GM04504 (cell line): ENCODE measurements at regions not wholly inside any gene's neighbourhood (a gene's known extent, or its start where the extent isn't known, plus 50 kb on each side); places are given as distances from the start of the nearest gene placed in this dataset.

Source experiments
- DNase-seq: peaks from one replicate; pipeline ENCODE4 v3.0.0-alpha.2; 2012; ENCODE audit warnings: low read depth

- DNase-seq = no peak
These were observed 193.7 kb downstream of the TTC39B start for GRCh38 chr9:15113288-15113687.

- no peak for DNase-seq
These were observed 195.9 kb downstream of the TTC39B start for GRCh38 chr9:15111071-15111470.

GRCh38 chr9:15104826-15105420, 194.7 kb upstream of the FREM1 start:
- peak; percentile 7 for DNase-seq

- no peak for DNase-seq
These were observed 193.1 kb upstream of the FREM1 start for GRCh38 chr9:15103290-15103689.

- DNase-seq = no peak
These were observed 190.9 kb upstream of the FREM1 start for GRCh38 chr9:15101095-15101494.

- no peak for DNase-seq
These were observed 190.3 kb upstream of the FREM1 start for GRCh38 chr9:15100571-15100970.

- DNase-seq = no peak
These were observed 186.7 kb upstream of the FREM1 start for GRCh38 chr9:15096972-15097371.

GRCh38 chr9:15086778-15087324, 176.6 kb upstream of the FREM1 start:
- peak; percentile 49 for DNase-seq

GRCh38 chr9:15086156-15086763, 176.0 kb upstream of the FREM1 start:
- no peak for DNase-seq

- no peak for DNase-seq
These were observed 171.0 kb upstream of the FREM1 start for GRCh38 chr9:15081021-15081753.

- DNase-seq = no peak
These were observed 170.2 kb upstream of the FREM1 start for GRCh38 chr9:15080401-15080800.

- no peak for DNase-seq
These were observed 169.8 kb upstream of the FREM1 start for GRCh38 chr9:15079989-15080388.

- no peak for DNase-seq
These were observed 167.9 kb upstream of the FREM1 start for GRCh38 chr9:15077946-15078729.

- DNase-seq = no peak
These were observed 163.4 kb upstream of the FREM1 start for GRCh38 chr9:15073620-15074019.

- DNase-seq = no peak
These were observed 160.5 kb upstream of the FREM1 start for GRCh38 chr9:15070716-15071115.

- no peak for DNase-seq
These were observed 158.9 kb upstream of the FREM1 start for GRCh38 chr9:15069106-15069505.

GRCh38 chr9:15068261-15068660, 158.0 kb upstream of the FREM1 start:
- no peak for DNase-seq

GRCh38 chr9:15059003-15059402, 148.8 kb upstream of the FREM1 start:
- DNase-seq = no peak

- no peak for DNase-seq
These were observed 148.0 kb upstream of the FREM1 start for GRCh38 chr9:15058236-15058635.

GRCh38 chr9:15055284-15055683, 145.1 kb upstream of the FREM1 start:
- DNase-seq = peak; percentile 4

GRCh38 chr9:15048772-15049171, 138.5 kb upstream of the FREM1 start:
- DNase-seq = no peak

- no peak for DNase-seq
These were observed 136.9 kb upstream of the FREM1 start for GRCh38 chr9:15047028-15047551.
